ENCODE measurements at regions not wholly inside any gene's neighbourhood (a gene's known extent, or its start where the extent isn't known, plus 50 kb on each side); places are given as distances from the start of the nearest gene placed in this dataset.

DNA sequence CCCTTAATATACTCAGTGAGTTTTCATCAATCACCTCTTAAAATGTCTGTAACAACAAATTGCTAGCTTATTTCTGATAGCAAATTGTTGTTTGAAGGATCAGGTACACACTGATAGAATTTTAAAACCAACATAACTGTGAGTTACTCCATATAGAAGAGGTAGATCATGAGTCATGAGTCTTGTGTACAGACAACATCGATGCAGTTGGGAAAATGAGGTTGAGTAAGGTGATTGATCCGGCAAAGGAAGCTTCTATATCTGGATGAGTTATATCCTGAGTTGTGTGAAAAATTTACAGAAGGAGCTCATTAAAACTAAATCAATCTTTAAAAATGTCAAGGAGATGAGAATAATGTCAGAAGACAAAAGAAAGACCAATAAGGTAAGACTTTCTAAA is 604.6 kb upstream of the RGMB start:
- TF ChIP-seq, protein P1, sequence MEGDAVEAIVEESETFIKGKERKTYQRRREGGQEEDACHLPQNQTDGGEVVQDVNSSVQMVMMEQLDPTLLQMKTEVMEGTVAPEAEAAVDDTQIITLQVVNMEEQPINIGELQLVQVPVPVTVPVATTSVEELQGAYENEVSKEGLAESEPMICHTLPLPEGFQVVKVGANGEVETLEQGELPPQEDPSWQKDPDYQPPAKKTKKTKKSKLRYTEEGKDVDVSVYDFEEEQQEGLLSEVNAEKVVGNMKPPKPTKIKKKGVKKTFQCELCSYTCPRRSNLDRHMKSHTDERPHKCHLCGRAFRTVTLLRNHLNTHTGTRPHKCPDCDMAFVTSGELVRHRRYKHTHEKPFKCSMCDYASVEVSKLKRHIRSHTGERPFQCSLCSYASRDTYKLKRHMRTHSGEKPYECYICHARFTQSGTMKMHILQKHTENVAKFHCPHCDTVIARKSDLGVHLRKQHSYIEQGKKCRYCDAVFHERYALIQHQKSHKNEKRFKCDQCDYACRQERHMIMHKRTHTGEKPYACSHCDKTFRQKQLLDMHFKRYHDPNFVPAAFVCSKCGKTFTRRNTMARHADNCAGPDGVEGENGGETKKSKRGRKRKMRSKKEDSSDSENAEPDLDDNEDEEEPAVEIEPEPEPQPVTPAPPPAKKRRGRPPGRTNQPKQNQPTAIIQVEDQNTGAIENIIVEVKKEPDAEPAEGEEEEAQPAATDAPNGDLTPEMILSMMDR (IDR thresholded peaks at IDR 0.05) = no peak

DNA sequence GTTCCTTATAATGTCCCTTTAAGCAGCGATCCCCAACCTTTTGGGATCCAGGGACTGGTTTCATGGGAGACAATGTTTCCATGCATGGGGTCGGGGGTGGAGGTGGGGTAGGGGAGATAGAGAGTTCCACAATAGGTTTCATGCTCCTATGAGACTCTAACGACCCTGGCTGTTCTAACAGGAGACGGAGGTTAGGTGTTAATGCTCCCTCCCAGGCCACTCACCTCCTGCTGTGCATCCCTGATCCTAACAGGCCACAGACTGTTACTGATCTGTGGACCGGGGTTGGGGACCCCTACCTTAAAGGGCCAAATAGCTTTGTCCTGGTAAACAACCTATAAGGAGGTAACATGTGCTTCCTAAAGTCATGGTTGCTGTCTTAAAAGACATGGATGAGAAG is 602.5 kb upstream of the RGMB start:
- TF ChIP-seq, protein P1 (IDR thresholded peaks at IDR 0.05) = no peak

DNA sequence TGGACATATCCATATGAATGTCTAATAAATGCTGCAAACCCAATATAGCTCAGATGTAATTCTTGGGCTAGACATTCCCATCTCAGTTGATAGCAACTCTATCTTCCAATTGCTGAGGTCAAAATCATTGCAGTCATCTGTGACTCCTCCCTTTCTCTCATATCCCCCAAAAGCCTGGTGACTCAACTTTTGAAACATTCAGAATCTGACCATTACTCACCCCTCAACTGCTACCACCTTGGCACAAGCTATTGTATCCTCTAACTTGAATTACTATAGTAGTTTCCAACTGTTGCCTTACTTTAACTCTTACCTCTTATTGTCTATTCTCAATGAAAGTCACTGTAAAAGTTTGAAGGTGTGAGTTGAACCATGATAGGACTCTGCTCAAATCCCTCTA is 600.1 kb upstream of the RGMB start:
- TF ChIP-seq, protein P1 (IDR thresholded peaks at IDR 0.05) = no peak

DNA sequence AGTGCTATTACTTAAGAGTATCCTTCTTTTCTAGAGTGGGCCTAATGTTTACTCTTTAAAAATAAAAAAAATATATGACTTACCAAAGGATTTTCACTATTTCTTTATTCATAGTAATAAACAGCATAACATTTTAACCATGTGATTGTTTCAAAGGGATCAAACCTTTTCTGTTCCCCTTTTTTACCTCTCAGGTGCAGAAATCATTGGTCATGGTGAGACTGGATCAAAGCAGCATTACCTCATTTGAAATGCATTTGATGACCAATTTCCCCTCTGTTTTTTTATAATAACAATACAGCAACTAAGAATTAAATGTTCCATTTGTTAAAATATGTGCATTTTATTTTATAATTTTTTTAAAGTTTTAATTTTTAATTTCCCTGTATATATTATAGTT is 598.0 kb upstream of the RGMB start:
- TF ChIP-seq, protein P1 (IDR thresholded peaks at IDR 0.05) = no peak

DNA sequence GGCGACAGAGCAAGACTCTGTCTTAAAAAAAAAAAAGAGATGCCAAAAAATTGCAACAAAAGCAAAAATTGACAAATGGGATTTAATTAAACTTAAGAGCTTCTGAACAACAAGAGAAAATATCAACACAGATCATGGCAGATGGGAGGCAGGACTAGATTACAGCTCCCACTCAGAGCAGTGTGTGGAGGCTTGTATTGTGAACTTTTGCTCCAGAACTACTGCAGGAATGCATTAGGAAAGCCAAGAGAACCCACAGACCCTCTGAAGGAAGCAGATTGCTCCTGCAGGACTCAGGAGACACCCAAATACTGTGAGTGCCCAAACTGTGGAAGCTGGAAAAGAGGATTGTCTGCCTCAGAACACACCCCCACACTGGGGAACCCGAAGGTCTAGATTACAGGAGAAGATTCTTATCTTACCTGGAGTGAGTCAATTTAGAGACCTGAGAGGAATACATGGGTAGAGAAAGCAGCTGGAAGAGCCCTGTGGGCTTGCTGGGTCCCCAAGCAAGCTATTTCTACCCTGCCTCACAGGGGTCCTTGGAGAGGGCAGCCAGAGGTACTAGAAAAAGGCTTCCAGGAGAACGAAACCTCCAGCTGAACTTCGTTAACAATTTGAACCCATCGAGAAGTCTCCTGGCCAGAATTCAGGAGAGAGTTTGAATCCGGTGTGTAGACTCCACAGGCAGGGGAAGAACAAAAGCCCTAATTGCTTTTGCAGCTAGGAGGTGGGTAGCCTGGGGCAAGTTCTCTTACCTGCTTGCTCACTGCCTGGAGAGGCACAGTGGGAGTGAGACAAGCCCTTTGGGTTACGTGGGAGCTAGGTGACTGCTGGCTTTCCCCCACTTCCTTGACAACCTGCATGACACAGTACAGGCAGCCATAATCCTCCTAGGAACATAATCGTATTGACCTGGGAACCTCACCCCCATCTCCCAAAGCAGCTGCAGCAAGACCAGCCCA is 593.4 kb upstream of the RGMB start:
- TF ChIP-seq, protein P1 (IDR thresholded peaks at IDR 0.05) = no peak

DNA sequence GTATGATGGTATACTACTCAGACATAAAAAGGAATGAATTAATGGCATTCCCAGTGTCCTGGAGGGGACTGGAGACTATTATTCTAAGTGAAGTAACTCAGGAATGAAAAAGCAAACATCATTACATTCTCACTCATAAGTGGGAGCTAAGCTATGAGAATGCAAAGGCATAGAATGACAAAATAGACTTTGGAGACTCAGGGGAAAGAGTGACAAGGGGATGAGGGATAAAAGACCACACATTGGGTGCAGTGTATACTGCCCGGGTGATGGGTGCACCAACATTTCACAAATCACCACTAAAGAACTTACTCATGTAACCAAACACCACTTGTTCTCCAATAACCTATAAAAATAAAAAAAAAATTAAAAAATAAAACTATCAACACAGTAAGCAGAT is 587.3 kb upstream of the RGMB start:
- TF ChIP-seq, protein P1 (IDR thresholded peaks at IDR 0.05) = no peak

DNA sequence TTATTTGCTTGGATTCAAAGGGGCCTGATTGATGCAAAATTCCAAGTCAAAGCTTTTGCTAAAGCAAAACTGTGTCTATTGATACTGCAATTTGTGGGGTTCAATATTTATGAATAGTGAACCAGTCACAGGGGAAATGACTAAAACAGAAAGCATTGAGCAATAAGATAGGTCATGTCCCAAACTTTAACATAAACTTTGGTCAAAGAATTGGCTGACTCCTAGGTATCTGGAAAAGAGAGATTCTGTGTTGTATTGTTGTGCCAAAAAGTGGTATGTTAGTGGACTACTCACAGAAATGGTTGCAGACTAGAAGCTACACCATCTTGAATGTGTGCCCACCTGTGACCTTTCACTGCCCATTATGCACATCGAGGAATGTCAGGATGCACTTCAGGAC is 585.5 kb upstream of the RGMB start:
- TF ChIP-seq, protein P1 (IDR thresholded peaks at IDR 0.05) = no peak
